ENCODE measurements at regions not wholly inside any gene's neighbourhood (a gene's known extent, or its start where the extent isn't known, plus 50 kb on each side); places are given as distances from the start of the nearest gene placed in this dataset.

DNA sequence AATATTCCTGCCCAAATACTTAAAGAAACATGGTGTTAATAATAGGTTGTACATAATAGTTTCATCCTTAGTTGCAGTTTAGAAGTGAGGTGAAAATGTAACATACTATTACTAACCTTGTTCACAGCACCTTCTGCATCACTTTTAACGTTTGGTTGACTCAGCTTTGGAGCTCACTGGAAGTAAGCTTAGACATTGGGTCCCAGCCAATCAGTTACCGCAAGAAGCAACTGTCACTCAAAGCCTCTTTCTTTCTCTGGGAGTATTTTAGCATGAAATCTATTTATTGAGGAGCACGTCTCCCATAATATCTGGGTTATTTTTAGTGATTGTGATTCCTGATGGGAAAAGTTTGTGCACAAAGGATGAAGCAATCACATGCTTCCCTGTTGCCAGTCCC is 472.6 kb downstream of the SNAPC1 start:
- TF ChIP-seq, protein P1, sequence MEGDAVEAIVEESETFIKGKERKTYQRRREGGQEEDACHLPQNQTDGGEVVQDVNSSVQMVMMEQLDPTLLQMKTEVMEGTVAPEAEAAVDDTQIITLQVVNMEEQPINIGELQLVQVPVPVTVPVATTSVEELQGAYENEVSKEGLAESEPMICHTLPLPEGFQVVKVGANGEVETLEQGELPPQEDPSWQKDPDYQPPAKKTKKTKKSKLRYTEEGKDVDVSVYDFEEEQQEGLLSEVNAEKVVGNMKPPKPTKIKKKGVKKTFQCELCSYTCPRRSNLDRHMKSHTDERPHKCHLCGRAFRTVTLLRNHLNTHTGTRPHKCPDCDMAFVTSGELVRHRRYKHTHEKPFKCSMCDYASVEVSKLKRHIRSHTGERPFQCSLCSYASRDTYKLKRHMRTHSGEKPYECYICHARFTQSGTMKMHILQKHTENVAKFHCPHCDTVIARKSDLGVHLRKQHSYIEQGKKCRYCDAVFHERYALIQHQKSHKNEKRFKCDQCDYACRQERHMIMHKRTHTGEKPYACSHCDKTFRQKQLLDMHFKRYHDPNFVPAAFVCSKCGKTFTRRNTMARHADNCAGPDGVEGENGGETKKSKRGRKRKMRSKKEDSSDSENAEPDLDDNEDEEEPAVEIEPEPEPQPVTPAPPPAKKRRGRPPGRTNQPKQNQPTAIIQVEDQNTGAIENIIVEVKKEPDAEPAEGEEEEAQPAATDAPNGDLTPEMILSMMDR (IDR thresholded peaks at IDR 0.05) = no peak
- no peak for TF ChIP-seq POLR2A (IDR thresholded peaks at IDR 0.05)

All from adrenal gland (tissue), 5 donors.